Right atrium auricular region (tissue), 2 donors: ENCODE measurements at regions not wholly inside any gene's neighbourhood (a gene's known extent, or its start where the extent isn't known, plus 50 kb on each side); places are given as distances from the start of the nearest gene placed in this dataset.

Source experiments
- DNase-seq: peaks from one replicate; pipeline ENCODE4 v3.0.0-alpha.2; 2019; ENCODE audit warnings: low spot score
- H3K27ac ChIP-seq, 2 donors: fragments of 200-600 bp; sonication (generic); 1 replicate in 1 of 2; 2 replicates in 1 of 2; pipeline ENCODE4 v1.5.1; 2016 to 2019
- H3K27me3 ChIP-seq, 2 donors: fragments of 200-600 bp; sonication (generic); one replicate each; pipeline versions ENCODE4 v1.5.1 to v1.6.0; 2017 to 2019
- H3K36me3 ChIP-seq: fragments of 200-600 bp; sonication (generic); one replicate; pipeline ENCODE4 v1.5.1; 2016
- H3K4me1 ChIP-seq, 2 donors: fragments of 200-600 bp; sonication (generic); one replicate each; pipeline versions ENCODE4 v1.5.1 to v1.6.0; 2017 to 2019
- H3K4me3 ChIP-seq, 2 donors: fragments of 200-600 bp; sonication (generic); 1 replicate in 1 of 2; 2 replicates in 1 of 2; pipeline ENCODE4 v1.5.1; 2017 to 2019; ENCODE audit warnings: mild to moderate bottlenecking in 1 of 2, moderate library complexity in 1 of 2
- H3K9me3 ChIP-seq, 2 donors: fragments of 200-600 bp; sonication (generic); one replicate each; pipeline ENCODE4 v1.5.1; 2019
- TF ChIP-seq, protein P1 (sequence below), 2 donors: fragments of 200-600 bp; sonication (generic); IDR thresholded peaks; one replicate each; pipeline ENCODE4 v1.5.1; 2019; ENCODE audit warnings: antibody characterized with exemption in 2 of 2

GRCh38 chr7:63041786-63042185 is 956.9 kb upstream of the ZNF722 start:
- Histone ChIP-seq H3K27me3 (no peaks in the 10 kb centered on the region), H3K36me3 (no peaks in the 10 kb centered on the region), H3K4me3 (no peak overlapping the region), H3K4me1 (no peaks in the 10 kb centered on the region), H3K27ac (no peak overlapping the region), H3K9me3 (no peaks in the 10 kb centered on the region)
- no peak for DNase-seq
- TF ChIP-seq, protein P1, sequence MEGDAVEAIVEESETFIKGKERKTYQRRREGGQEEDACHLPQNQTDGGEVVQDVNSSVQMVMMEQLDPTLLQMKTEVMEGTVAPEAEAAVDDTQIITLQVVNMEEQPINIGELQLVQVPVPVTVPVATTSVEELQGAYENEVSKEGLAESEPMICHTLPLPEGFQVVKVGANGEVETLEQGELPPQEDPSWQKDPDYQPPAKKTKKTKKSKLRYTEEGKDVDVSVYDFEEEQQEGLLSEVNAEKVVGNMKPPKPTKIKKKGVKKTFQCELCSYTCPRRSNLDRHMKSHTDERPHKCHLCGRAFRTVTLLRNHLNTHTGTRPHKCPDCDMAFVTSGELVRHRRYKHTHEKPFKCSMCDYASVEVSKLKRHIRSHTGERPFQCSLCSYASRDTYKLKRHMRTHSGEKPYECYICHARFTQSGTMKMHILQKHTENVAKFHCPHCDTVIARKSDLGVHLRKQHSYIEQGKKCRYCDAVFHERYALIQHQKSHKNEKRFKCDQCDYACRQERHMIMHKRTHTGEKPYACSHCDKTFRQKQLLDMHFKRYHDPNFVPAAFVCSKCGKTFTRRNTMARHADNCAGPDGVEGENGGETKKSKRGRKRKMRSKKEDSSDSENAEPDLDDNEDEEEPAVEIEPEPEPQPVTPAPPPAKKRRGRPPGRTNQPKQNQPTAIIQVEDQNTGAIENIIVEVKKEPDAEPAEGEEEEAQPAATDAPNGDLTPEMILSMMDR (IDR thresholded peaks at IDR 0.05): no peak

- Histone ChIP-seq H3K27me3 (no peaks in the 10 kb centered on the region), H3K36me3 (no peaks in the 10 kb centered on the region), H3K27ac (no peak overlapping the region), H3K9me3 (no peaks in the 10 kb centered on the region), H3K4me1 (no peaks in the 10 kb centered on the region), H3K4me3 (no peak overlapping the region)
- TF ChIP-seq, protein P1 (IDR thresholded peaks at IDR 0.05): no peak
- no peak for DNase-seq
These were observed 955.7 kb upstream of the ZNF722 start for GRCh38 chr7:63042730-63043511.

- DNase-seq: no peak
- no peak overlapping the region for H3K27ac ChIP-seq
- H3K36me3 ChIP-seq: no peaks in the 10 kb centered on the region
- TF ChIP-seq, protein P1 (IDR thresholded peaks at IDR 0.05): no peak
- no peaks in the 10 kb centered on the region for H3K27me3 ChIP-seq
- H3K9me3 ChIP-seq: no peaks in the 10 kb centered on the region
- no peaks in the 10 kb centered on the region for H3K4me1 ChIP-seq
- H3K4me3 ChIP-seq: no peak overlapping the region
These were observed 954.7 kb upstream of the ZNF722 start for GRCh38 chr7:63043657-63044543.

DNA sequence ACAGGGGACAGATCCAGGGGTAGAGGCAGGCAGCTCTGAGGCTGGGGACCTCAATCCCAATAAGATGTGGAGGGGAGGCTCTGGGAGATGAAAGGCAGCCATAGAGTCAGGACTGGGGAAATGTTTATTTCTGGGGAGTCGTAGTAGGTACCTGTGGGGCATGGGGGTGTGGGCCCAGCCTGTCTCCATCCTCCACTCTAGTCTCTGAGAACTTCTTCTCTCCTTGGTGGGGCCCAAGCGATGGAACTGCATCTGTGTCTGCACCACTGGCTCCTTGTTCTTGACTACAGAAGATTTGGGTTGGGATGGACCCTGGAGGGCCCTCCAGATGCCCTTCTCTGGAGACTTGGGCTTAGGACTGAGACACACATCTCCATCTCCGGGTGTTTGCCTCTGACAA is 953.9 kb upstream of the ZNF722 start:
- H3K9me3 ChIP-seq: no peaks in the 10 kb centered on the region
- TF ChIP-seq, protein P1 (IDR thresholded peaks at IDR 0.05): no peak
- H3K4me1 ChIP-seq: no peaks in the 10 kb centered on the region
- no peak for DNase-seq
- H3K4me3 ChIP-seq: no peak overlapping the region
- no peaks in the 10 kb centered on the region for H3K36me3 ChIP-seq
- H3K27me3 ChIP-seq: no peaks in the 10 kb centered on the region
- H3K27ac ChIP-seq: no peak overlapping the region

GRCh38 chr7:63045575-63045974 is 953.1 kb upstream of the ZNF722 start:
- no peak for DNase-seq
- H3K4me1 ChIP-seq: no peaks in the 10 kb centered on the region
- no peak overlapping the region for H3K4me3 ChIP-seq
- no peaks in the 10 kb centered on the region for H3K9me3 ChIP-seq
- H3K27ac ChIP-seq: no peak overlapping the region
- no peaks in the 10 kb centered on the region for H3K27me3 ChIP-seq
- no peaks in the 10 kb centered on the region for H3K36me3 ChIP-seq
- TF ChIP-seq, protein P1 (IDR thresholded peaks at IDR 0.05): no peak
